HepG2 (cell line): ENCODE measurements at regions not wholly inside any gene's neighbourhood (a gene's known extent, or its start where the extent isn't known, plus 50 kb on each side); places are given as distances from the start of the nearest gene placed in this dataset.

ENCODE experiments used
- ATAC-seq: fragments of 200-7000 bp; cut with Tn5 transposase; 3 replicates; pipeline ENCODE4 v1.9.1; 2020; ENCODE audit warnings: mild to moderate bottlenecking, moderate library complexity
- BruUV-seq: library from RNA; stranded (reverse); fragments of 400-500 nt; replicated peaks from 2 replicates; lab custom pipeline; 2021; lab: Mats Ljungman, UMichigan
- CTCF ChIA-PET: fragments of 300-600 bp; formaldehyde crosslinking; extraction: SDS; loops from one replicate; lab custom pipeline; 2021; ENCODE audit warnings: low total read pairs, inconsistent platforms, low intra/inter-chr PET ratio; lab: Yijun Ruan, JAX
- POLR2A ChIA-PET: fragments of 350-600 bp; sonication (Branson Sonifier 250); formaldehyde crosslinking; loops from one replicate; lab custom pipeline; 2020; ENCODE audit warnings: antibody characterized with exemption, inconsistent platforms; lab: Yijun Ruan, JAX
- DNase-seq: peaks from one replicate; pipeline ENCODE4 v3.0.0-alpha.2; 2015; ENCODE audit warnings: low spot score
- FAIRE-seq: peaks from 3 replicates; lab custom pipeline; 2011; peaks lifted over from hg19 to GRCh38; lab: Jason Lieb, UNC
- H2AFZ ChIP-seq: one replicate; pipeline ENCODE4 v1.6.1; 2011; ENCODE audit warnings: low read length, inconsistent platforms
- H3K27ac ChIP-seq: fragments of 300-600 bp; 3 replicates; pipeline ENCODE4 v1.8.0; 2011; ENCODE audit warnings: mixed run types, mild to moderate bottlenecking, mixed read lengths, low read length, inconsistent platforms; ENCODE audit not compliant: insufficient read depth; ENCODE audit errors: extremely low read length
- H3K27me3 ChIP-seq, 2 experiments: fragments of 200-600 bp in 1 of 2; 2 replicates in 1 of 2; 3 replicates in 1 of 2; pipeline versions ENCODE4 v1.6.0 to v1.8.0; 2011; ENCODE audit warnings: low read length in 2 of 2, mild to moderate bottlenecking in 2 of 2, moderate library complexity in 2 of 2, inconsistent platforms in 1 of 2; ENCODE audit not compliant: insufficient read depth in 2 of 2, control insufficient read depth in 1 of 2
- H3K36me3 ChIP-seq, 2 experiments: fragments of 200-600 bp in 1 of 2; replicated peaks in 1 of 2; 2 replicates in 1 of 2; 3 replicates in 1 of 2; pipeline versions ENCODE4 v1.5.1 to v1.8.0; 2011; ENCODE audit warnings: low read length in 2 of 2, inconsistent platforms in 1 of 2; ENCODE audit not compliant: insufficient read depth in 2 of 2, control insufficient read depth in 1 of 2
- H3K4me1 ChIP-seq: 2 replicates; pipeline ENCODE4 v1.5.1; 2012; ENCODE audit warnings: low read length, inconsistent platforms; ENCODE audit not compliant: insufficient read depth
- H3K4me2 ChIP-seq: 2 replicates; pipeline ENCODE4 v1.6.0; 2011; ENCODE audit warnings: low read depth, low read length, inconsistent platforms
- H3K4me3 ChIP-seq, 3 experiments: fragments of 200-600 bp in 1 of 3; sonication (generic), shearing (Covaris generic) in 1 of 3; replicated peaks in 1 of 3; 2 replicates each; pipeline ENCODE4 v1.5.1; 2011 to 2016; ENCODE audit warnings: low read length in 3 of 3, inconsistent platforms in 2 of 3, low read depth in 2 of 3, mild to moderate bottlenecking in 2 of 3, control low read depth in 1 of 3, mixed read lengths in 1 of 3; ENCODE audit not compliant: insufficient read depth in 1 of 3
- H3K79me2 ChIP-seq: one replicate; pipeline ENCODE4 v1.6.1; 2011; ENCODE audit warnings: low read length, inconsistent platforms; ENCODE audit not compliant: insufficient read depth
- H3K9ac ChIP-seq: 2 replicates; pipeline ENCODE4 v1.6.0; 2011; ENCODE audit warnings: mild to moderate bottlenecking, low read depth, low read length, inconsistent platforms; ENCODE audit not compliant: insufficient read depth
- H3K9me3 ChIP-seq: 2 replicates; pipeline ENCODE4 v1.5.1; 2012; ENCODE audit warnings: mild to moderate bottlenecking, low read length
- H4K20me1 ChIP-seq: 2 replicates; pipeline ENCODE4 v1.6.0; 2011; ENCODE audit warnings: inconsistent platforms, mild to moderate bottlenecking, low read length, moderate library complexity; ENCODE audit not compliant: insufficient read depth
- AKNA ChIP-seq: sonication (generic); formaldehyde crosslinking; IDR thresholded peaks from 2 replicates; pipeline ENCODE4 v1.4.0; 2020; ENCODE audit warnings: missing genetic modification reagents, borderline replicate concordance
- CHD2 ChIP-seq: IDR thresholded peaks from 2 replicates; pipeline ENCODE4 v1.6.1; 2011; ENCODE audit warnings: low read depth, low read length, improper control_type of control experiment
- HINFP ChIP-seq: sonication (generic); formaldehyde crosslinking; IDR thresholded peaks from 2 replicates; pipeline ENCODE4 v1.4.0; 2020; ENCODE audit warnings: low read depth, mild to moderate bottlenecking, missing genetic modification reagents
- HNRNPK ChIP-seq: fragments of 200-400 bp; formaldehyde crosslinking; IDR thresholded peaks from 2 replicates; pipeline ENCODE4 v1.6.1; 2018; ENCODE audit warnings: low read length, low read depth, moderate library complexity, mild to moderate bottlenecking; ENCODE audit not compliant: poor library complexity, severe bottlenecking
- MTF1 ChIP-seq: sonication (generic); formaldehyde crosslinking; IDR thresholded peaks from 2 replicates; pipeline ENCODE4 v1.5.0; 2020; ENCODE audit warnings: missing genetic modification reagents
- NONO ChIP-seq, 2 experiments: fragments of 450-650 bp in 1 of 2; sonication (generic) in 1 of 2; formaldehyde crosslinking in 1 of 2; IDR thresholded peaks in 1 of 2; conservative IDR thresholded peaks in 1 of 2; 2 replicates each; pipeline versions ENCODE4 v1.6.1 to v1.8.0; 2017 to 2022; ENCODE audit warnings: mild to moderate bottlenecking in 1 of 2, missing genetic modification reagents in 1 of 2, moderate library complexity in 1 of 2
- THAP11 ChIP-seq: IDR thresholded peaks from 2 replicates; pipeline ENCODE4 v1.6.1; 2016; ENCODE audit warnings: missing biosample characterization, missing genetic modification reagents
- WGBS: methylation state at CpG from one replicate; pipeline ENCODE4 v1.1.6; 2017; ENCODE audit warnings: low lambda C conversion rate; 5-methylcytosine and 5-hydroxymethylcytosine counted together
- in situ Hi-C: cut with HindIII; loops from 2 replicates; pipeline ENCODE4 v1.10.0; 2017; ENCODE audit warnings: low pct_unique_long_range_greater_than_20kb; ENCODE audit not compliant: extremely low pct_ligation_motif_present
- intact Hi-C: fragments of 100-400 bp; cut with micrococcal nuclease; formaldehyde crosslinking; loops from one replicate; pipeline ENCODE4 v1.10.0; 2022; ENCODE audit not compliant: unreplicated experiment
- TF ChIP-seq, protein P1 (sequence below), 2 experiments: sonication (generic) in 1 of 2; formaldehyde crosslinking in 1 of 2; IDR thresholded peaks; 2 replicates each; pipeline versions ENCODE4 v1.6.1 to v1.9.0; 2014 to 2022; ENCODE audit warnings: antibody characterized with exemption in 1 of 2, borderline replicate concordance in 1 of 2, inconsistent platforms in 1 of 2, low read depth in 1 of 2, missing genetic modification reagents in 1 of 2

DNA sequence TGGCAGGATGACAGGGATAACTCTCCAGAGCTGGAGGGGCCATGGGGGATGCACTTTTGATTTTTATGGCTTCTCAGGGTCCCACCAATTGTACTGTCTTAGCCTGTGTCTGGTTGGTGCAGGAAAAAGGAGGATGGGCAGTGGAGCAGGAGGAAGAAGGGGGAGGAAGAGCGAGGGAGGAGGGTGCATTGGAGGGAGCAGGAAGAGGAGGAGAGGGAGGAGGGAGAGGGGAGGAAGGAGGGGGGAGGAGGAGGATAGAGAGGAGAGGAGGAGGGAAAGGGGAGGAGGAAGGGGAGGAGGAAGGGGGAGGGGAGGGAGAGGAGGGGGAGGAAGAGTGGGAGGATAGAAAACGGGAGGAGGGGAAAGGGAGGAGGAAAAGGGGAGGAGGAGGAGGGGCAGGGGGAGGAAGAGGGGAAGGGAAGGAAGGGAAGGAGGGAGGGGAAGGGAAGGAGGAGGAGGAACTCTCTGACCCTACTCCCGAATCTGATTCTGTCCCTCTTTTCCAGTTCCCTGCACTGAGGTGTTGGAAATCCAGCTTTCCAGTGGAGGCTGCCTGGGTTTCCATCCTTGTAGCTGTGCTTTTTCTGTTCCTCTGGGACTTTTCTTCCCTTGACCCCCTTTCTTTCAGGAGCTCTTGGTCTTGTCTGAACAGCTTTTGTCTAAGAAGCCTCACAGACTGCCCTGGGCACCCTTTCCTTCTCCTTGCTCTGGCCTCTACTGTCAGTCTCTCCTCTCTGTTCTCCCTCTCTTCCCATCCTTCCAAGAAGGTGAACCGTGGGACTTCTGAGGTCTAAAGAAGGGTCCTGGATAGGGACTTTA is 149.4 kb downstream of the DHX35 start:
- no peaks in the 10 kb centered on the region for H3K79me2 ChIP-seq
- no peak overlapping the region for H3K9ac ChIP-seq
- peaks cover 15% of the 10 kb centered on the region; the same call in 1 of the 2 replicates for H3K4me1 ChIP-seq
- peaks cover 2% of the 10 kb centered on the region; the same call in 1 of the 2 replicates for H4K20me1 ChIP-seq
- H3K4me2 ChIP-seq = no peak overlapping the region
- ChIA-PET POLR2A (no interaction called here), CTCF (interaction anchor here (1.2 to 1.8 kb wide), 4 partner anchors 154 to 1578 kb away, joined by 3 to 9 read pairs (median 6); no protein-coding TSS in a partner anchor)
- whole genome bisulfite sequencing = 5% methylated on average over 4 of the region's 4 CpGs
- FAIRE-seq (no peak), DNase-seq (no peak), ATAC-seq (no peak)
- no TSS peak for BruUV-seq
- H3K27ac ChIP-seq = no peak overlapping the region
- H2AFZ ChIP-seq = no peak overlapping the region
- intact Hi-C loops = loop anchor here (1.0 to 10.0 kb wide), 3 partner anchors 153 to 1583 kb away; no protein-coding TSS in a partner anchor
- no peaks in the 10 kb centered on the region for H3K36me3 ChIP-seq
- no peaks in the 10 kb centered on the region for H3K9me3 ChIP-seq
- no peak overlapping the region for H3K4me3 ChIP-seq
- H3K27me3 ChIP-seq = peaks cover 4 to 23% of the 10 kb centered on the region in 2 experiments; a peak in 3 of 5 replicates
- in situ Hi-C loops = loop anchor here (10.0 kb wide), 3 partner anchors 763 to 1573 kb away; partner anchors contain the start of gene MAFB
- TF ChIP-seq HINFP (CRISPR knock-in tag) (no peak), NONO (IDR thresholded peaks at IDR 0.05) (0 out of 2 replicates have a peak, but pooled peaks have one; percentile 85), NONO (CRISPR knock-in tag; conservative IDR thresholded peaks at IDR 0.05) (no peak), THAP11 (no peak), MTF1 (CRISPR knock-in tag) (no peak), AKNA (CRISPR knock-in tag) (no peak), HNRNPK (peak; percentile 96), CHD2 (no peak)
- TF ChIP-seq, protein P1, sequence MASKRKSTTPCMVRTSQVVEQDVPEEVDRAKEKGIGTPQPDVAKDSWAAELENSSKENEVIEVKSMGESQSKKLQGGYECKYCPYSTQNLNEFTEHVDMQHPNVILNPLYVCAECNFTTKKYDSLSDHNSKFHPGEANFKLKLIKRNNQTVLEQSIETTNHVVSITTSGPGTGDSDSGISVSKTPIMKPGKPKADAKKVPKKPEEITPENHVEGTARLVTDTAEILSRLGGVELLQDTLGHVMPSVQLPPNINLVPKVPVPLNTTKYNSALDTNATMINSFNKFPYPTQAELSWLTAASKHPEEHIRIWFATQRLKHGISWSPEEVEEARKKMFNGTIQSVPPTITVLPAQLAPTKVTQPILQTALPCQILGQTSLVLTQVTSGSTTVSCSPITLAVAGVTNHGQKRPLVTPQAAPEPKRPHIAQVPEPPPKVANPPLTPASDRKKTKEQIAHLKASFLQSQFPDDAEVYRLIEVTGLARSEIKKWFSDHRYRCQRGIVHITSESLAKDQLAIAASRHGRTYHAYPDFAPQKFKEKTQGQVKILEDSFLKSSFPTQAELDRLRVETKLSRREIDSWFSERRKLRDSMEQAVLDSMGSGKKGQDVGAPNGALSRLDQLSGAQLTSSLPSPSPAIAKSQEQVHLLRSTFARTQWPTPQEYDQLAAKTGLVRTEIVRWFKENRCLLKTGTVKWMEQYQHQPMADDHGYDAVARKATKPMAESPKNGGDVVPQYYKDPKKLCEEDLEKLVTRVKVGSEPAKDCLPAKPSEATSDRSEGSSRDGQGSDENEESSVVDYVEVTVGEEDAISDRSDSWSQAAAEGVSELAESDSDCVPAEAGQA (IDR thresholded peaks at IDR 0.05; ENCODE audit: low read depth) = no peak
- TF ChIP-seq, protein P1 (CRISPR knock-in tag; IDR thresholded peaks at IDR 0.05; ENCODE audit: borderline replicate concordance) = no peak
